HCT116 (cell line): ENCODE measurements at regions not wholly inside any gene's neighbourhood (a gene's known extent, or its start where the extent isn't known, plus 50 kb on each side); places are given as distances from the start of the nearest gene placed in this dataset.

Source experiments
- ATAC-seq: fragments of 200-7000 bp; cut with Tn5 transposase; 2 replicates; pipeline ENCODE4 v1.9.1; 2020; ENCODE audit warnings: mild to moderate bottlenecking, moderate library complexity
- BruUV-seq: library from RNA; stranded (reverse); fragments of 400-500 nt; replicated peaks from 2 replicates; lab custom pipeline; 2021; lab: Mats Ljungman, UMichigan
- CTCF ChIA-PET: fragments of 300-600 bp; sonication (Branson Sonifier 250); formaldehyde crosslinking; loops from one replicate; lab custom pipeline; 2021; ENCODE audit warnings: antibody characterized with exemption; lab: Charles Lee
- POLR2A ChIA-PET: fragments of 300-600, 350-600 bp; sonication (Branson Sonifier 250); formaldehyde crosslinking; loops from one replicate; lab custom pipeline; 2021; ENCODE audit warnings: antibody characterized with exemption; lab: Charles Lee
- RAD21 ChIA-PET, 2 experiments: fragments of 300-600 bp; sonication (Branson Sonifier 250); formaldehyde crosslinking; loops; one replicate each; lab custom pipeline; 2023; ENCODE audit warnings: low total read pairs in 2 of 2; ENCODE audit not compliant: uncharacterized antibody in 2 of 2, unreplicated experiment in 2 of 2, low non-redundant PET in 1 of 2; lab: Charles Lee
- DNase-seq: peaks from one replicate; pipeline ENCODE4 v3.0.0-alpha.2; 2010; ENCODE audit warnings: low read depth, low spot score
- H2AFZ ChIP-seq: fragments of 200-600 bp; shearing (Covaris generic), sonication (generic); 2 replicates; pipeline ENCODE4 v1.6.1; 2017; ENCODE audit warnings: low read depth, mixed run types, mixed read lengths, antibody characterized with exemption, low read length; ENCODE audit not compliant: poor library complexity, severe bottlenecking
- H3K27ac ChIP-seq: 2 replicates; pipeline ENCODE4 v1.5.1; 2012; ENCODE audit warnings: low read depth, low read length
- H3K27me3 ChIP-seq: fragments of 200-600 bp; sonication (generic); 2 replicates; pipeline ENCODE4 v1.6.1; 2016; ENCODE audit warnings: mixed run types, low read length, mixed read lengths; ENCODE audit not compliant: insufficient read depth
- H3K36me3 ChIP-seq, 2 experiments: fragments of 200-500 bp in 1 of 2; fragments of 200-600 bp in 1 of 2; sonication (Bioruptor generic) in 1 of 2; sonication (generic) in 1 of 2; 2 replicates each; pipeline versions ENCODE4 v1.5.1 to v1.6.1; 2014 to 2016; ENCODE audit warnings: low read length in 2 of 2, inconsistent platforms in 1 of 2, mixed read lengths in 1 of 2, mixed run types in 1 of 2; ENCODE audit not compliant: insufficient read depth in 2 of 2, control insufficient read depth in 1 of 2
- H3K4me1 ChIP-seq, 2 experiments: fragments of 200-600 bp in 1 of 2; sonication (generic) in 1 of 2; 2 replicates each; pipeline versions ENCODE4 v1.5.1 to v1.6.1; 2012 to 2017; ENCODE audit warnings: low read length in 2 of 2, inconsistent platforms in 1 of 2, mild to moderate bottlenecking in 1 of 2, mixed read lengths in 1 of 2, mixed run types in 1 of 2, moderate library complexity in 1 of 2; ENCODE audit not compliant: insufficient read depth in 2 of 2, control insufficient read depth in 1 of 2
- H3K4me2 ChIP-seq: fragments of 200-600 bp; sonication (generic); 2 replicates; pipeline ENCODE4 v1.6.1; 2017; ENCODE audit warnings: mixed run types, low read length, mixed read lengths
- H3K4me3 ChIP-seq, 2 experiments: fragments of 200-600 bp in 1 of 2; sonication (generic) in 1 of 2; replicated peaks in 1 of 2; 2 replicates each; pipeline ENCODE4 v1.5.1; 2011 to 2016; ENCODE audit warnings: low read length in 2 of 2, control low read depth in 1 of 2, low read depth in 1 of 2, mild to moderate bottlenecking in 1 of 2, mixed read lengths in 1 of 2, mixed run types in 1 of 2
- H3K79me2 ChIP-seq: fragments of 200-600 bp; sonication (generic); 2 replicates; pipeline ENCODE4 v1.6.1; 2017; ENCODE audit warnings: mild to moderate bottlenecking, mixed run types, low read length, moderate library complexity, mixed read lengths; ENCODE audit not compliant: insufficient read depth
- H3K9ac ChIP-seq: fragments of 200-600 bp; sonication (generic); 2 replicates; pipeline ENCODE4 v1.6.1; 2016; ENCODE audit warnings: low read length, mixed read lengths
- H3K9me2 ChIP-seq: fragments of 200-600 bp; sonication (generic), shearing (Covaris generic); 2 replicates; pipeline ENCODE4 v1.6.1; 2017; ENCODE audit warnings: mixed run types, mild to moderate bottlenecking, moderate library complexity; ENCODE audit not compliant: insufficient read depth
- H3K9me3 ChIP-seq, 2 experiments: fragments of 200-500 bp in 1 of 2; fragments of 200-600 bp in 1 of 2; sonication (Bioruptor generic) in 1 of 2; sonication (generic) in 1 of 2; 2 replicates each; pipeline ENCODE4 v1.6.1; 2014 to 2017; ENCODE audit warnings: low read length in 2 of 2, mixed read lengths in 2 of 2, inconsistent platforms in 1 of 2, low read depth in 1 of 2, mild to moderate bottlenecking in 1 of 2, mixed run types in 1 of 2, moderate library complexity in 1 of 2; ENCODE audit not compliant: control insufficient read depth in 1 of 2, insufficient read depth in 1 of 2
- H4K20me1 ChIP-seq: fragments of 200-600 bp; sonication (generic), shearing (Covaris generic); 2 replicates; pipeline ENCODE4 v1.6.1; 2017; ENCODE audit warnings: mixed run types, mild to moderate bottlenecking, moderate library complexity; ENCODE audit not compliant: insufficient read depth
- CBX3 ChIP-seq: IDR thresholded peaks from 2 replicates; pipeline ENCODE4 v1.6.1; 2012; ENCODE audit warnings: low read depth
- CEBPB ChIP-seq: IDR thresholded peaks from 2 replicates; pipeline ENCODE4 v1.6.1; 2012; ENCODE audit warnings: low read depth
- EGR1 ChIP-seq: IDR thresholded peaks from 2 replicates; pipeline ENCODE4 v1.6.1; 2012; ENCODE audit warnings: low read depth
- ELF1 ChIP-seq: IDR thresholded peaks from 2 replicates; pipeline ENCODE4 v1.6.1; 2012; ENCODE audit warnings: low read depth, borderline replicate concordance
- EZH2 ChIP-seq: fragments of 200-600 bp; sonication (generic); IDR thresholded peaks from 2 replicates; pipeline ENCODE4 v1.6.1; 2017; ENCODE audit warnings: antibody characterized with exemption, mixed run types
- MAX ChIP-seq: IDR thresholded peaks from 2 replicates; pipeline ENCODE4 v1.6.1; 2012
- POLR2A ChIP-seq: IDR thresholded peaks from 2 replicates; pipeline ENCODE4 v1.7.0; 2011; ENCODE audit warnings: borderline replicate concordance; ENCODE audit not compliant: insufficient read depth, insufficient read length; ENCODE audit errors: extremely low read depth
- POLR2AphosphoS5 ChIP-seq: IDR thresholded peaks from 2 replicates; pipeline ENCODE4 v1.6.1; 2011; ENCODE audit warnings: mild to moderate bottlenecking, low read depth, low read length, moderate library complexity
- RAD21 ChIP-seq: IDR thresholded peaks from 2 replicates; pipeline ENCODE4 v1.6.1; 2012; ENCODE audit warnings: low read depth, mild to moderate bottlenecking
- REST ChIP-seq: IDR thresholded peaks from 2 replicates; pipeline ENCODE4 v1.6.1; 2012; ENCODE audit warnings: low read depth
- SP1 ChIP-seq: IDR thresholded peaks from 2 replicates; pipeline ENCODE4 v1.6.1; 2012; ENCODE audit warnings: low read depth
- SRF ChIP-seq: IDR thresholded peaks from 2 replicates; pipeline ENCODE4 v1.6.1; 2012; ENCODE audit warnings: low read depth
- TCF7L2 ChIP-seq: IDR thresholded peaks from 2 replicates; pipeline ENCODE4 v1.7.0; 2011; ENCODE audit warnings: borderline replicate concordance, inconsistent platforms; ENCODE audit not compliant: insufficient read depth, insufficient read length; ENCODE audit errors: extremely low read depth
- YY1 ChIP-seq: IDR thresholded peaks from 2 replicates; pipeline ENCODE4 v1.6.1; 2011; ENCODE audit warnings: low read length, low read depth, moderate library complexity, mild to moderate bottlenecking; ENCODE audit not compliant: insufficient replicate concordance; ENCODE audit errors: extremely low read depth
- ZBTB33 ChIP-seq: IDR thresholded peaks from 2 replicates; pipeline ENCODE4 v1.6.1; 2011; ENCODE audit warnings: mild to moderate bottlenecking, low read length, moderate library complexity; ENCODE audit not compliant: insufficient replicate concordance; ENCODE audit errors: extremely low read depth
- ZFX ChIP-seq: fragments of 450-650 bp; IDR thresholded peaks from 2 replicates; pipeline ENCODE4 v1.6.1; 2017
- ZNF274 ChIP-seq: fragments of 200-500 bp; sonication (Bioruptor generic); IDR thresholded peaks from 2 replicates; pipeline ENCODE4 v1.6.1; 2014; ENCODE audit warnings: mild to moderate bottlenecking, low read depth, low read length, inconsistent platforms
- intact Hi-C: fragments of 100-400 bp; cut with micrococcal nuclease; formaldehyde crosslinking; loops from 2 replicates; pipeline ENCODE4 v1.10.0; 2022
- TF ChIP-seq, protein P1 (sequence below), 3 experiments: fragments of 200-600 bp in 1 of 3; sonication (generic) in 1 of 3; IDR thresholded peaks in 2 of 3; conservative IDR thresholded peaks in 1 of 3; 2 replicates each; pipeline ENCODE4 v1.5.1; 2012 to 2017; ENCODE audit warnings: low read depth in 2 of 3, low read length in 2 of 3, antibody characterized with exemption in 1 of 3, borderline replicate concordance in 1 of 3, control low read depth in 1 of 3, mild to moderate bottlenecking in 1 of 3, mixed read lengths in 1 of 3, mixed run types in 1 of 3, moderate library complexity in 1 of 3; ENCODE audit not compliant: insufficient read depth in 1 of 3

DNA sequence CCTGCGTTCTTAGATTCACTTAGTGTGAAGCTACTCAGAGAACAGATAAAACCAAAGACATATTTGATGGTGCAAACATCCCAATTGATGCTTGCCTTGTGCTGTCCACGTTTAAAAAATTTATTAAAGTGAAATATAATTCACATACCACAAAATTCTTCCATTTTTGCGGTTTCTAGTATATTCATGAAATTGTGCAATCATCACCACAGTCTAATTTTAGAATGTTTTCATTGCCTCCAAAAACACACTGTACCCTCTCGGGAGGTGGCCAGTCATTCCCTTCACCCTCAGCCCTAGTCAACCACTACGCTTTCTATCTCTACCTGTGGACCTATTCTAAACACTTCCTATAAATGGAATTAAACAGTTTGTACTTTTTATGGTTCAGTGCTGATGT, 1109.2 kb downstream of the FLRT2 start:
- ChIA-PET POLR2A (no interaction called here), CTCF (no interaction called here), RAD21 (no interaction called here)
- Histone ChIP-seq H3K27ac (no peak overlapping the region), H3K79me2 (no peaks in the 10 kb centered on the region), H3K36me3 (no peaks in the 10 kb centered on the region), H3K4me1 (no peaks in the 10 kb centered on the region), H3K9me2 (no peaks in the 10 kb centered on the region), H2AFZ (no peak overlapping the region), H3K4me3 (no peak overlapping the region), H4K20me1 (no peaks in the 10 kb centered on the region), H3K9ac (no peak overlapping the region), H3K9me3 (peaks cover 6 to 15% of the 10 kb centered on the region in 2 experiments; a peak in 2 of 4 replicates), H3K27me3 (no peaks in the 10 kb centered on the region), H3K4me2 (no peak overlapping the region)
- intact Hi-C loops: no loop called here
- DNase-seq (no peak), ATAC-seq (no peak)
- no TSS peak for BruUV-seq
- TF ChIP-seq, protein P1, sequence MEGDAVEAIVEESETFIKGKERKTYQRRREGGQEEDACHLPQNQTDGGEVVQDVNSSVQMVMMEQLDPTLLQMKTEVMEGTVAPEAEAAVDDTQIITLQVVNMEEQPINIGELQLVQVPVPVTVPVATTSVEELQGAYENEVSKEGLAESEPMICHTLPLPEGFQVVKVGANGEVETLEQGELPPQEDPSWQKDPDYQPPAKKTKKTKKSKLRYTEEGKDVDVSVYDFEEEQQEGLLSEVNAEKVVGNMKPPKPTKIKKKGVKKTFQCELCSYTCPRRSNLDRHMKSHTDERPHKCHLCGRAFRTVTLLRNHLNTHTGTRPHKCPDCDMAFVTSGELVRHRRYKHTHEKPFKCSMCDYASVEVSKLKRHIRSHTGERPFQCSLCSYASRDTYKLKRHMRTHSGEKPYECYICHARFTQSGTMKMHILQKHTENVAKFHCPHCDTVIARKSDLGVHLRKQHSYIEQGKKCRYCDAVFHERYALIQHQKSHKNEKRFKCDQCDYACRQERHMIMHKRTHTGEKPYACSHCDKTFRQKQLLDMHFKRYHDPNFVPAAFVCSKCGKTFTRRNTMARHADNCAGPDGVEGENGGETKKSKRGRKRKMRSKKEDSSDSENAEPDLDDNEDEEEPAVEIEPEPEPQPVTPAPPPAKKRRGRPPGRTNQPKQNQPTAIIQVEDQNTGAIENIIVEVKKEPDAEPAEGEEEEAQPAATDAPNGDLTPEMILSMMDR (IDR thresholded peaks at IDR 0.05 in 2 of 3, conservative IDR thresholded peaks at IDR 0.05 in 1 of 3; ENCODE audit: borderline replicate concordance in 1 of 3, insufficient read depth in 1 of 3, low read depth in 2 of 3, low read length in 2 of 3): no peak
- TF ChIP-seq MAX: no peak
- no peak for TF ChIP-seq CBX3
- TF ChIP-seq POLR2AphosphoS5: no peak
- TF ChIP-seq ELF1: no peak
- no peak for TF ChIP-seq SRF
- TF ChIP-seq POLR2A: no peak
- TF ChIP-seq ZFX: no peak
- no peak for TF ChIP-seq TCF7L2
- no peak for TF ChIP-seq ZBTB33
- TF ChIP-seq CEBPB: no peak
- TF ChIP-seq EZH2: no peak
- no peak for TF ChIP-seq REST
- no peak for TF ChIP-seq EGR1
- TF ChIP-seq RAD21: no peak
- TF ChIP-seq YY1: no peak
- no peak for TF ChIP-seq ZNF274
- no peak for TF ChIP-seq SP1
